B cell (primary cell): ENCODE measurements at regions not wholly inside any gene's neighbourhood (a gene's known extent, or its start where the extent isn't known, plus 50 kb on each side); places are given as distances from the start of the nearest gene placed in this dataset.

ENCODE experiments used
- ATAC-seq: fragments of 200-7000 bp; cut with Tn5 transposase; one replicate; pipeline ENCODE4 v1.10.0; 2021; ENCODE audit warnings: low read depth, mild to moderate bottlenecking, moderate number of reproducible peaks, moderate library complexity
- CTCF ChIA-PET: fragments of 350-600 bp; sonication (Branson Sonifier 250); formaldehyde crosslinking; loops from one replicate; lab custom pipeline; 2021; ENCODE audit warnings: antibody characterized with exemption, inconsistent platforms; lab: Charles Lee
- POLR2A ChIA-PET: fragments of 350-600 bp; sonication (Branson Sonifier 250); formaldehyde crosslinking; loops from one replicate; lab custom pipeline; 2021; ENCODE audit warnings: antibody characterized with exemption; lab: Charles Lee
- DNase-seq: peaks from one replicate; pipeline ENCODE4 v3.0.0; 2013
- H2AFZ ChIP-seq: 2 replicates; pipeline ENCODE4 v1.6.1; 2012; ENCODE audit warnings: mild to moderate bottlenecking, low read depth, low read length; ENCODE audit not compliant: insufficient read depth, poor library complexity, severe bottlenecking
- H3K27ac ChIP-seq, 2 donors: 1 replicate in 1 of 2; 2 replicates in 1 of 2; pipeline ENCODE4 v1.5.1; 2012 to 2013; ENCODE audit warnings: low read length in 2 of 2, mild to moderate bottlenecking in 2 of 2, moderate library complexity in 1 of 2
- H3K27me3 ChIP-seq, 4 experiments: fragments of 200-600 bp in 1 of 4; sonication (generic) in 1 of 4; replicated peaks in 1 of 4; 1 replicate in 2 of 4; 2 replicates in 2 of 4; pipeline versions ENCODE4 v1.6.1 to v1.7.0; 2013 to 2016; ENCODE audit warnings: low read length in 3 of 4, mild to moderate bottlenecking in 2 of 4, mixed read lengths in 1 of 4, moderate library complexity in 1 of 4; ENCODE audit not compliant: insufficient read depth in 4 of 4, control insufficient read depth in 3 of 4; ENCODE audit errors: control extremely low read depth in 1 of 4
- H3K36me3 ChIP-seq, 2 experiments: replicated peaks in 1 of 2; 1 replicate in 1 of 2; 2 replicates in 1 of 2; pipeline versions ENCODE4 v1.6.1 to v1.7.1; 2013; ENCODE audit warnings: low read length in 1 of 2; ENCODE audit not compliant: insufficient read depth in 2 of 2, control insufficient read depth in 1 of 2; ENCODE audit errors: control extremely low read depth in 1 of 2, extremely low read depth in 1 of 2
- H3K4me1 ChIP-seq, 2 donors: fragments of 200-600 bp in 1 of 2; sonication (generic) in 1 of 2; 1 replicate in 1 of 2; 2 replicates in 1 of 2; pipeline versions ENCODE4 v1.5.1 to v1.6.1; 2013 to 2017; ENCODE audit warnings: low read length in 2 of 2; ENCODE audit not compliant: control insufficient read depth in 2 of 2, insufficient read depth in 2 of 2
- H3K4me2 ChIP-seq: replicated peaks from 2 replicates; pipeline ENCODE3; 2012; ENCODE audit warnings: mild to moderate bottlenecking, low read depth, low read length; ENCODE audit not compliant: poor library complexity, severe bottlenecking
- H3K4me3 ChIP-seq, 5 experiments: fragments of 200-600 bp in 1 of 5; sonication (generic) in 1 of 5; 1 replicate in 3 of 5; 2 replicates in 2 of 5; pipeline versions ENCODE4 v1.5.1 to v1.7.0; 2011 to 2016; ENCODE audit warnings: low read length in 4 of 5, mild to moderate bottlenecking in 4 of 5, low read depth in 2 of 5, control low read depth in 1 of 5, moderate library complexity in 1 of 5; ENCODE audit not compliant: insufficient read depth in 1 of 5; ENCODE audit errors: control extremely low read depth in 1 of 5, extremely low read depth in 1 of 5
- H3K79me2 ChIP-seq: fragments of 200-600 bp; sonication (generic); one replicate; pipeline ENCODE4 v1.6.0; 2016; ENCODE audit warnings: low read length; ENCODE audit not compliant: control insufficient read depth, insufficient read depth
- H3K9ac ChIP-seq: fragments of 200-600 bp; sonication (generic); 2 replicates; pipeline ENCODE4 v1.6.1; 2017; ENCODE audit warnings: mild to moderate bottlenecking, low read length, moderate library complexity
- H3K9me3 ChIP-seq, 3 donors: one replicate each; pipeline versions ENCODE4 v1.6.1 to v1.7.1; 2013; ENCODE audit warnings: low read length in 2 of 3; ENCODE audit not compliant: control insufficient read depth in 2 of 3, insufficient read depth in 1 of 3; ENCODE audit errors: control extremely low read depth in 1 of 3
- H4K20me1 ChIP-seq: 2 replicates; pipeline ENCODE4 v1.6.0; 2012; ENCODE audit warnings: mild to moderate bottlenecking, low read length; ENCODE audit not compliant: insufficient read depth, control insufficient read depth, poor library complexity, severe bottlenecking
- H3K27ac Mint-ChIP-seq: one replicate; pipeline ENCODE4 v1.8.0; 2021; ENCODE audit warnings: mixed read lengths
- H3K27me3 Mint-ChIP-seq: one replicate; pipeline ENCODE4 v1.8.0; 2021; ENCODE audit warnings: mixed read lengths
- H3K4me1 Mint-ChIP-seq: one replicate; pipeline ENCODE4 v1.8.0; 2021; ENCODE audit warnings: mixed read lengths
- H3K4me3 Mint-ChIP-seq: one replicate; pipeline ENCODE4 v1.8.0; 2021; ENCODE audit warnings: mixed read lengths
- H3K9me3 Mint-ChIP-seq: one replicate; pipeline ENCODE4 v1.8.0; 2022; ENCODE audit warnings: mixed read lengths; ENCODE audit not compliant: insufficient read depth
- EZH2 ChIP-seq: IDR thresholded peaks from 2 replicates; pipeline ENCODE4 v1.6.1; 2012; ENCODE audit warnings: borderline replicate concordance, low read depth, mild to moderate bottlenecking, moderate library complexity, low read length; ENCODE audit not compliant: insufficient read depth, poor library complexity, severe bottlenecking
- WGBS: methylation state at CpG from one replicate; pipeline ENCODE4 v1.1.5; 2013; ENCODE audit warnings: missing lambda C conversion rate; ENCODE audit not compliant: insufficient coverage; 5-methylcytosine and 5-hydroxymethylcytosine counted together
- intact Hi-C: fragments of 100-400 bp; cut with micrococcal nuclease; formaldehyde crosslinking; loops from one replicate; pipeline ENCODE4 v1.10.0; 2022
- TF ChIP-seq, protein P1 (sequence below): fragments of 200-600 bp; IDR thresholded peaks from one replicate; pipeline ENCODE4 v1.8.0; 2022; ENCODE audit warnings: antibody characterized with exemption, mild to moderate bottlenecking

DNA sequence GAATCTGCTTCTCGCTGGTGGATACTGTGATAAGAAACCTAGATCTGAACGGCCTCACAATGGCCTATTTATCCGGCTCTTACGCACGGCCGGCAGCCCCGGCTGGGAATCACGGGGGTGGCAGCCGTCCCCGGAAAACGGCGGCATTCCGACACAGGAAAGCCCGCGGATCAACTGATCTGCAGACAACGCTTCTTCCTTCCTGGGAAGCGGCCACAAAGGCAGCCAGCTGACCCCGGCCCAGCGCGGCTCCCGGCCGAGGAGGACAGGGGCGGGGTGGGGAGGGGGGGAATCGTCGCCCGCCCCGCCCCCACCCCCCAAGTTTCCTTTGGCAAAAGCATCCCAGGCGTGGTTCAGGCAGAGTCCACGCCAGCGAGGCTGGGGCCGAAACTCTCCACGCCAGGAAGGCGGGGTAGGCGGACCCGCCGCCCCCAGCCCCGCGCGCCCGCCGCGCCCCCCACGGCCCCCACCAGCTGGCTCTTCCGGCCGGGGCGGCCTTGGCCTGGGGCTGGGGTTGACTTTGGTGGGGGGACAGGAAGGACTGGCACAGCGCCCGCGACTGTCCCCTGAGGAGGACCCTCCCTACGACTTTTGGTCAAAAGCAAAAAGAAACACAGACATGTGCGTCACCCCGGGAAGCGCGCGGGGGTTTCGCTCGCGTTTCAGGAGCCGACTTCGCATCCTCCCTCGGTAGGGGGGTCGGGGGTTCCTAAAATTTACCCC lies 247.7 kb upstream of the ANKRD55 start:
- Histone ChIP-seq H3K27ac (peak overlapping the region; percentile 93 to 96), H3K4me3 (peak overlapping the region; percentile 56 to 76 (median 65)), H3K9me3 (peaks cover 0 to 4% (median 0%) of the 10 kb centered on the region in 3 donors), H3K9ac (peak overlapping the region; percentile 69), H3K4me2 (peak overlapping the region; percentile 83), H3K27me3 (no peaks in the 10 kb centered on the region), H4K20me1 (no peaks in the 10 kb centered on the region), H2AFZ (peak overlapping the region; percentile 80), H3K79me2 (peaks cover 16% of the 10 kb centered on the region), H3K4me1 (peaks cover 42 to 57% of the 10 kb centered on the region in 2 donors), H3K36me3 (no peaks in the 10 kb centered on the region)
- Mint-ChIP-seq H3K4me1 (peaks cover 44% of the 10 kb centered on the region), H3K9me3 (no peaks in the 10 kb centered on the region), H3K27me3 (no peaks in the 10 kb centered on the region), H3K4me3 (peak overlapping the region; percentile 95), H3K27ac (peak overlapping the region; percentile 97)
- intact Hi-C loops: loop anchor here (1.0 to 5.0 kb wide), 6 partner anchors 107 to 484 kb away; no protein-coding TSS in a partner anchor
- ATAC-seq (peak; percentile 22), DNase-seq (peak; percentile 60)
- WGBS: 2% methylated on average over 46 of the region's 62 CpGs
- POLR2A ChIA-PET: interaction anchor here (0.9 to 3.2 kb wide), 11 partner anchors 11 to 338 kb away, joined by 3 to 30 read pairs (median 4); no protein-coding TSS in a partner anchor
- CTCF ChIA-PET: interaction anchor here (0.8 to 4.9 kb wide), 14 partner anchors 12 to 357 kb away, joined by 3 to 37 read pairs (median 4); partner anchors contain the start of gene MAP3K1
- no peak for TF ChIP-seq EZH2
- TF ChIP-seq, protein P1, sequence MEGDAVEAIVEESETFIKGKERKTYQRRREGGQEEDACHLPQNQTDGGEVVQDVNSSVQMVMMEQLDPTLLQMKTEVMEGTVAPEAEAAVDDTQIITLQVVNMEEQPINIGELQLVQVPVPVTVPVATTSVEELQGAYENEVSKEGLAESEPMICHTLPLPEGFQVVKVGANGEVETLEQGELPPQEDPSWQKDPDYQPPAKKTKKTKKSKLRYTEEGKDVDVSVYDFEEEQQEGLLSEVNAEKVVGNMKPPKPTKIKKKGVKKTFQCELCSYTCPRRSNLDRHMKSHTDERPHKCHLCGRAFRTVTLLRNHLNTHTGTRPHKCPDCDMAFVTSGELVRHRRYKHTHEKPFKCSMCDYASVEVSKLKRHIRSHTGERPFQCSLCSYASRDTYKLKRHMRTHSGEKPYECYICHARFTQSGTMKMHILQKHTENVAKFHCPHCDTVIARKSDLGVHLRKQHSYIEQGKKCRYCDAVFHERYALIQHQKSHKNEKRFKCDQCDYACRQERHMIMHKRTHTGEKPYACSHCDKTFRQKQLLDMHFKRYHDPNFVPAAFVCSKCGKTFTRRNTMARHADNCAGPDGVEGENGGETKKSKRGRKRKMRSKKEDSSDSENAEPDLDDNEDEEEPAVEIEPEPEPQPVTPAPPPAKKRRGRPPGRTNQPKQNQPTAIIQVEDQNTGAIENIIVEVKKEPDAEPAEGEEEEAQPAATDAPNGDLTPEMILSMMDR: no peak
